Ishikawa (cell line): ENCODE measurements at regions not wholly inside any gene's neighbourhood (a gene's known extent, or its start where the extent isn't known, plus 50 kb on each side); places are given as distances from the start of the nearest gene placed in this dataset.

Experiments
- CEBPB ChIP-seq: IDR thresholded peaks from 2 replicates; pipeline ENCODE4 v1.6.1; 2012
- CREB1 ChIP-seq: IDR thresholded peaks from 2 replicates; pipeline ENCODE4 v1.6.1; 2012; ENCODE audit warnings: low read depth
- EGR1 ChIP-seq: IDR thresholded peaks from 2 replicates; pipeline ENCODE4 v1.6.1; 2012
- EP300 ChIP-seq: IDR thresholded peaks from 2 replicates; pipeline ENCODE4 v1.6.1; 2012; ENCODE audit warnings: borderline replicate concordance
- FOXM1 ChIP-seq: IDR thresholded peaks from 2 replicates; pipeline ENCODE4 v1.6.1; 2012; ENCODE audit warnings: low read depth, borderline replicate concordance
- MAX ChIP-seq: IDR thresholded peaks from 2 replicates; pipeline ENCODE4 v1.6.1; 2012
- NFIC ChIP-seq: IDR thresholded peaks from 2 replicates; pipeline ENCODE4 v1.6.1; 2012
- RAD21 ChIP-seq: IDR thresholded peaks from 2 replicates; pipeline ENCODE4 v1.6.1; 2012; ENCODE audit warnings: low read depth
- REST ChIP-seq: IDR thresholded peaks from 2 replicates; pipeline ENCODE4 v1.6.1; 2012; ENCODE audit warnings: low read depth, mild to moderate bottlenecking
- TAF1 ChIP-seq: IDR thresholded peaks from 2 replicates; pipeline ENCODE4 v1.6.1; 2012; ENCODE audit warnings: low read depth, mild to moderate bottlenecking
- TCF12 ChIP-seq: IDR thresholded peaks from 2 replicates; pipeline ENCODE4 v1.6.1; 2012; ENCODE audit warnings: low read depth
- TEAD4 ChIP-seq: IDR thresholded peaks from 2 replicates; pipeline ENCODE4 v1.6.1; 2012
- YY1 ChIP-seq: IDR thresholded peaks from 2 replicates; pipeline ENCODE4 v1.6.1; 2012; ENCODE audit warnings: low read depth
- ZBTB7A ChIP-seq: IDR thresholded peaks from 2 replicates; pipeline ENCODE4 v1.6.1; 2012; ENCODE audit warnings: low read depth
- TF ChIP-seq, protein P1 (sequence below): IDR thresholded peaks from 2 replicates; pipeline ENCODE4 v1.6.1; 2012

DNA sequence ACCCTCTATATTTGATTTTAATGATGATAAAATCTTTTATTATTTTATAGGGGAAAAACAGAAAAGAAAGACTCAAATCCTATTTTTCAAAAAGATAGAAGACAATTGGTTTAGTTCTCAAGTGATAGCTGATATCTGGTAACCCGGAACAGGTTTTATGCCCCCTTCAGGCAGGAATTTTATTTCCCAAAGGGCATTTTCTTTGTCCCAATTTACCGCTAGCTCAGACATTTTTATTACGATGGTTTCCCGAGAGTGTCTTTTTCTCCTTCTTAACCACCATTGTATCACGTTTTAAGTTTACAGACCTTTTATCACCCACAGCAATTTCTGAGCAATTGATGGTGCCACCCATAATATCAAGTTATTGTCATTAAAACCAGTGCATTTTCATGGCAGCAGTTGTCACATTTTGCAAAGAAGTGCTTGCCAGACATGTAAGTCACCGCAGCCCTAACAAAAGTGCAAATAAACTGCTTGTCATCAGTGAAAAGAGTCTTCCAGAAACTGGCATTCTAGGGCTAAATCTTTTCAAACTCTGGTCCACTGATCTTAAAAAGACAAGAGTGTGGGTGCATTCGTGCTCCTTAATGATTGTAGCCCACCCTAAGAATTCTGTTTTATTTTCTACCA lies 204.8 kb upstream of the VCX start:
- TF ChIP-seq NFIC: no peak
- no peak for TF ChIP-seq FOXM1
- no peak for TF ChIP-seq RAD21
- TF ChIP-seq EGR1: no peak
- no peak for TF ChIP-seq TAF1
- no peak for TF ChIP-seq YY1
- TF ChIP-seq MAX: no peak
- TF ChIP-seq, protein P1, sequence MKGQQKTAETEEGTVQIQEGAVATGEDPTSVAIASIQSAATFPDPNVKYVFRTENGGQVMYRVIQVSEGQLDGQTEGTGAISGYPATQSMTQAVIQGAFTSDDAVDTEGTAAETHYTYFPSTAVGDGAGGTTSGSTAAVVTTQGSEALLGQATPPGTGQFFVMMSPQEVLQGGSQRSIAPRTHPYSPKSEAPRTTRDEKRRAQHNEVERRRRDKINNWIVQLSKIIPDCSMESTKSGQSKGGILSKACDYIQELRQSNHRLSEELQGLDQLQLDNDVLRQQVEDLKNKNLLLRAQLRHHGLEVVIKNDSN: no peak
- no peak for TF ChIP-seq EP300
- no peak for TF ChIP-seq TEAD4

DNA sequence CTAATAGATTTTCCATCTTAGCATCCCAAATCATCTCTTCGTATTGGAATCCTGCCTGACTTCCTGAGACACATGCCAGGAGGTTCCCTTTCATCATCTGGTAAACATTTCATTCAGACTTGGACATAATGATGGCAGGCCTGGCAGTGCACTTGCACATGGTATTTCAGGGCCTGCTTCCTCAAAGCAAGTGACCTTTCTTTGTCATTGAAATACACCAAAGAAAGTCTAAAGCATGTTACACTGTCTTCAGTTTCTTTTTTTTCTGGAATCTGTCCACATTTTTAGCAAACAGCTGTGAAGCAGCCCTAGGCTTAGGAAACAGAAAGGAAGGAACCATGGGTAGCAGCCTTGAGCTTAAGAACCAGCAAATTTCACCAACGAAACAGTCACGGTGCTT lies 205.9 kb upstream of the VCX start:
- TF ChIP-seq EP300: no peak
- no peak for TF ChIP-seq MAX
- no peak for TF ChIP-seq TEAD4
- TF ChIP-seq FOXM1: no peak
- no peak for TF ChIP-seq RAD21
- no peak for TF ChIP-seq CEBPB
- TF ChIP-seq NFIC: no peak
- TF ChIP-seq CREB1: no peak
- TF ChIP-seq TAF1: no peak
- TF ChIP-seq, protein P1: no peak
- TF ChIP-seq EGR1: no peak
- TF ChIP-seq REST: no peak
- TF ChIP-seq ZBTB7A: no peak

GRCh38 chrX:7635604-7636003 lies 207.4 kb upstream of the VCX start:
- TF ChIP-seq TCF12 (no peak), ZBTB7A (no peak), CREB1 (no peak), RAD21 (no peak), TEAD4 (no peak), FOXM1 (no peak), YY1 (no peak)

GRCh38 chrX:7620560-7620959 lies 222.4 kb upstream of the VCX start:
- no peak for TF ChIP-seq YY1
- TF ChIP-seq CEBPB: no peak
- no peak for TF ChIP-seq TAF1
- no peak for TF ChIP-seq EGR1
- TF ChIP-seq NFIC: no peak
- TF ChIP-seq CREB1: no peak
- no peak for TF ChIP-seq TEAD4
- TF ChIP-seq ZBTB7A: no peak
- no peak for TF ChIP-seq EP300
- TF ChIP-seq FOXM1: no peak
- TF ChIP-seq, protein P1: no peak
- TF ChIP-seq REST: no peak
- no peak for TF ChIP-seq MAX
- TF ChIP-seq TCF12: no peak
- TF ChIP-seq RAD21: no peak

GRCh38 chrX:7617994-7618393 lies 225.0 kb upstream of the VCX start:
- TF ChIP-seq EGR1 (no peak), RAD21 (no peak), TAF1 (no peak), TEAD4 (no peak), EP300 (no peak), ZBTB7A (no peak), MAX (no peak), REST (no peak), YY1 (no peak), CEBPB (no peak), FOXM1 (no peak), TCF12 (no peak), CREB1 (no peak), NFIC (no peak)
- TF ChIP-seq, protein P1: no peak
